HG02642 (cell line): ENCODE measurements at regions not wholly inside any gene's neighbourhood (a gene's known extent, or its start where the extent isn't known, plus 50 kb on each side); places are given as distances from the start of the nearest gene placed in this dataset.
"Not testable (repeated sequence)": the region's sequence is repeated elsewhere in the genome, so short reads cannot be mapped to it uniquely, and the experiment has no call there.

ENCODE experiments used
- ATAC-seq: cut with Tn5 transposase; IDR thresholded peaks from one replicate; pipeline ENCODE4 v1.9.1; 2021; ENCODE audit warnings: mild to moderate bottlenecking; ENCODE audit not compliant: unreplicated experiment, poor library complexity

GRCh38 chr4:14329228-14329627 is 673.1 kb upstream of the CPEB2 start:
- no peak for ATAC-seq

- no peak for ATAC-seq
Measured at GRCh38 chr4:14333616-14334015, 668.7 kb upstream of the CPEB2 start.

GRCh38 chr4:14334166-14334565 is 668.1 kb upstream of the CPEB2 start:
- ATAC-seq, result no peak

- ATAC-seq, result no peak
Measured at GRCh38 chr4:14335872-14336271, 666.4 kb upstream of the CPEB2 start.

- ATAC-seq, result no peak
Measured at GRCh38 chr4:14336656-14337055, 665.6 kb upstream of the CPEB2 start.

GRCh38 chr4:14337892-14338584 is 664.2 kb upstream of the CPEB2 start:
- no peak for ATAC-seq

GRCh38 chr4:14338585-14339265 is 663.6 kb upstream of the CPEB2 start:
- ATAC-seq, result no peak

- ATAC-seq, result no peak
Measured at GRCh38 chr4:14339715-14340114, 662.6 kb upstream of the CPEB2 start.

GRCh38 chr4:14340321-14340720 is 662.0 kb upstream of the CPEB2 start:
- ATAC-seq, result no peak

GRCh38 chr4:14343961-14344360 is 658.3 kb upstream of the CPEB2 start:
- no peak for ATAC-seq

- no peak for ATAC-seq
Measured at GRCh38 chr4:14345356-14345775, 656.9 kb upstream of the CPEB2 start.

- ATAC-seq, result no peak
Measured at GRCh38 chr4:14347526-14347925, 654.8 kb upstream of the CPEB2 start.

GRCh38 chr4:14348506-14348905 is 653.8 kb upstream of the CPEB2 start:
- no peak for ATAC-seq

- not testable (repeated sequence) for ATAC-seq
Measured at GRCh38 chr4:14358544-14359160, 643.6 kb upstream of the CPEB2 start.

GRCh38 chr4:14359991-14360390 is 642.3 kb upstream of the CPEB2 start:
- ATAC-seq, result no peak

- ATAC-seq, result no peak
Measured at GRCh38 chr4:14361084-14361483, 641.2 kb upstream of the CPEB2 start.

- no peak for ATAC-seq
Measured at GRCh38 chr4:14362385-14362784, 639.9 kb upstream of the CPEB2 start.

GRCh38 chr4:14364953-14365536 is 637.2 kb upstream of the CPEB2 start:
- ATAC-seq, result no peak

GRCh38 chr4:14368391-14368790 is 633.9 kb upstream of the CPEB2 start:
- no peak for ATAC-seq

GRCh38 chr4:14371131-14371530 is 631.1 kb upstream of the CPEB2 start:
- ATAC-seq, result no peak

GRCh38 chr4:14375816-14376215 is 626.5 kb upstream of the CPEB2 start:
- no peak for ATAC-seq
